ENCODE measurements at regions not wholly inside any gene's neighbourhood (a gene's known extent, or its start where the extent isn't known, plus 50 kb on each side); places are given as distances from the start of the nearest gene placed in this dataset.

DNA sequence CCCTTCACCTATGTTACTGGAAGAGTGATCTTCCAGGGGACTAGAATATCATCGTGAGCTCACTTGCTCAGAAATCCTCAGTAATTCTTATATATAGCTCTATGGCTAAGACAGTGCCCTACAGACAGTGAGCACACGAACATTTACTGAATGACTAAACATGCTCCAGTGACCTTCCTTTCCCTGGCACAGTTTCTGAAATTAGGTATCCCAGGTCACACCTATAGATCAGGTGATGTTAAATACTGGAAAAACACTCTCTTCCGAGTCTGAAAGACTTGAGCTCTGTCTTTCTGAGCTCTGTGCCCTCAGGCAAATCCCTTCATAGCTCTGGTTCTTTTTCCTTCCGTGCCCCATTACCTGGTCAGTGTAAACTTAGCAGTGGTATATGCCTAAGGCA, 239.4 kb upstream of the LRIG1 start:
- Histone ChIP-seq H3K4me1 (ENCODE audit: insufficient read depth, low read length, poor library complexity, severe bottlenecking) (no peaks in the 10 kb centered on the region), H3K9me3 (ENCODE audit: low read depth, low read length, poor library complexity, severe bottlenecking) (no peaks in the 10 kb centered on the region), H3K36me3 (ENCODE audit: insufficient read depth, low read length, poor library complexity, severe bottlenecking) (no peaks in the 10 kb centered on the region), H3K27me3 (replicated peaks; ENCODE audit: insufficient read depth, low read depth, low read length, poor library complexity) (no peaks in the 10 kb centered on the region), H3K4me3 (ENCODE audit: low read depth, low read length, poor library complexity, severe bottlenecking) (no peak overlapping the region), H3K27ac (ENCODE audit: low read depth, low read length, poor library complexity, severe bottlenecking) (no peak overlapping the region)
- BruUV-seq (replicated peaks): no TSS peak
- TF ChIP-seq EZH2 (IDR thresholded peaks at IDR 0.05; ENCODE audit: borderline replicate concordance, low read depth, low read length, poor library complexity, severe bottlenecking): no peak
- DNase-seq (ENCODE audit: low spot score): no peak
- POLR2A ChIA-PET (ENCODE audit: low non-redundant PET): no interaction called here
- intact Hi-C loops (cut with micrococcal nuclease; ENCODE audit: unreplicated experiment): no loop called here
- CTCF ChIA-PET: no interaction called here

DNA sequence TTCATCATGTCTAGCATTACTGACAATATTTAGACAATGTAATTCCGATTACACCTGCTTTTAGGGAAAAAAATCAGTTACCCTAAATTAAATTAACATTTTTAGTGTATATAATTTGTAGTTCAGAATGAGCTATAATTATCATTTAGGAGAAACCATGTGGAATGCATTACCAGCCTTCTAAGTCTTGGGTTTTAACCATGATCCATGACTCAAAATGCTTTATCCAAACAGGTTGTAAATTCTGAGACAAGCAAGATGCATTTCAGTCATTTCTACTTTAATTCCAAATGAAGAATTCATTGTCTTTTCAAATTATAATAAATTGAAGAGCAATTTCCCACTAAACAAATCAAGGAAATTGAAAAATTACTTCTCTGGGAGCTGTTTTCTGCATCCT, 243.7 kb upstream of the LRIG1 start:
- no TSS peak for BruUV-seq (replicated peaks)
- TF ChIP-seq, protein P1, sequence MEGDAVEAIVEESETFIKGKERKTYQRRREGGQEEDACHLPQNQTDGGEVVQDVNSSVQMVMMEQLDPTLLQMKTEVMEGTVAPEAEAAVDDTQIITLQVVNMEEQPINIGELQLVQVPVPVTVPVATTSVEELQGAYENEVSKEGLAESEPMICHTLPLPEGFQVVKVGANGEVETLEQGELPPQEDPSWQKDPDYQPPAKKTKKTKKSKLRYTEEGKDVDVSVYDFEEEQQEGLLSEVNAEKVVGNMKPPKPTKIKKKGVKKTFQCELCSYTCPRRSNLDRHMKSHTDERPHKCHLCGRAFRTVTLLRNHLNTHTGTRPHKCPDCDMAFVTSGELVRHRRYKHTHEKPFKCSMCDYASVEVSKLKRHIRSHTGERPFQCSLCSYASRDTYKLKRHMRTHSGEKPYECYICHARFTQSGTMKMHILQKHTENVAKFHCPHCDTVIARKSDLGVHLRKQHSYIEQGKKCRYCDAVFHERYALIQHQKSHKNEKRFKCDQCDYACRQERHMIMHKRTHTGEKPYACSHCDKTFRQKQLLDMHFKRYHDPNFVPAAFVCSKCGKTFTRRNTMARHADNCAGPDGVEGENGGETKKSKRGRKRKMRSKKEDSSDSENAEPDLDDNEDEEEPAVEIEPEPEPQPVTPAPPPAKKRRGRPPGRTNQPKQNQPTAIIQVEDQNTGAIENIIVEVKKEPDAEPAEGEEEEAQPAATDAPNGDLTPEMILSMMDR (conservative IDR thresholded peaks at IDR 0.05; ENCODE audit: low read depth, low read length): no peak
- no peak for TF ChIP-seq EZH2 (IDR thresholded peaks at IDR 0.05; ENCODE audit: borderline replicate concordance, low read depth, low read length, poor library complexity, severe bottlenecking)
- no peak overlapping the region for H3K4me3 ChIP-seq (ENCODE audit: low read depth, low read length, poor library complexity, severe bottlenecking)
- H3K36me3 ChIP-seq (ENCODE audit: insufficient read depth, low read length, poor library complexity, severe bottlenecking): no peaks in the 10 kb centered on the region
- no peak for DNase-seq (ENCODE audit: low spot score)
- ChIA-PET CTCF (no interaction called here), POLR2A (ENCODE audit: low non-redundant PET) (interaction anchor here (0.6 kb wide), 1 partner anchor 29 kb away, joined by 3 read pairs; no protein-coding TSS in a partner anchor)
- H3K27me3 ChIP-seq (replicated peaks; ENCODE audit: insufficient read depth, low read depth, low read length, poor library complexity): no peaks in the 10 kb centered on the region
- intact Hi-C loops (cut with micrococcal nuclease; ENCODE audit: unreplicated experiment): no loop called here
- no peak overlapping the region for H3K27ac ChIP-seq (ENCODE audit: low read depth, low read length, poor library complexity, severe bottlenecking)
- H3K9me3 ChIP-seq (ENCODE audit: low read depth, low read length, poor library complexity, severe bottlenecking): no peaks in the 10 kb centered on the region
- H3K4me1 ChIP-seq (ENCODE audit: insufficient read depth, low read length, poor library complexity, severe bottlenecking): no peaks in the 10 kb centered on the region

DNA sequence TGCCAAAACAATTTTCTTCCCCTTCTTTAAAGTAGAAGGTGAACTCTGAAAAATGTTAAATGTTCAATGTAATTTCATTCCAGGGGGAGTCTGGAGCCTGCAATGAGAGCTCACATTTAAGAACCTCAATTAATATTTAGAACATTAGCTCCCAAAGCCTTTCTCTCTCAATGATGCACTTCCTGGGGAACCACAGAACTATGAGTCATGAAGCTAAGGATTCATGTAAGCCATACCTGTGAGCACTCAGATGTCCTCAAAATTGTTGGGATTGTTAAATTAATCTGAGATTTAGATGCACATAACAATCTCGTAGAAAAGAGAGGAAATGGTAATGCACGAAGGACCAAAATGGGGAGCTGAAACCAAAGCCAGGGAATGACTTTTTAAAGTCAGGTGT, 244.2 kb upstream of the LRIG1 start:
- TF ChIP-seq EZH2 (IDR thresholded peaks at IDR 0.05; ENCODE audit: borderline replicate concordance, low read depth, low read length, poor library complexity, severe bottlenecking): no peak
- TF ChIP-seq, protein P1 (conservative IDR thresholded peaks at IDR 0.05; ENCODE audit: low read depth, low read length): no peak
- Histone ChIP-seq H3K36me3 (ENCODE audit: insufficient read depth, low read length, poor library complexity, severe bottlenecking) (no peaks in the 10 kb centered on the region), H3K27ac (ENCODE audit: low read depth, low read length, poor library complexity, severe bottlenecking) (no peak overlapping the region), H3K9me3 (ENCODE audit: low read depth, low read length, poor library complexity, severe bottlenecking) (no peaks in the 10 kb centered on the region), H3K4me3 (ENCODE audit: low read depth, low read length, poor library complexity, severe bottlenecking) (no peak overlapping the region), H3K4me1 (ENCODE audit: insufficient read depth, low read length, poor library complexity, severe bottlenecking) (no peaks in the 10 kb centered on the region), H3K27me3 (replicated peaks; ENCODE audit: insufficient read depth, low read depth, low read length, poor library complexity) (no peaks in the 10 kb centered on the region)
- intact Hi-C loops (cut with micrococcal nuclease; ENCODE audit: unreplicated experiment): no loop called here
- CTCF ChIA-PET: no interaction called here
- DNase-seq (ENCODE audit: low spot score): no peak
- BruUV-seq (replicated peaks): no TSS peak
- POLR2A ChIA-PET (ENCODE audit: low non-redundant PET): interaction anchor here (0.6 kb wide), 1 partner anchor 29 kb away, joined by 3 read pairs; no protein-coding TSS in a partner anchor

DNA sequence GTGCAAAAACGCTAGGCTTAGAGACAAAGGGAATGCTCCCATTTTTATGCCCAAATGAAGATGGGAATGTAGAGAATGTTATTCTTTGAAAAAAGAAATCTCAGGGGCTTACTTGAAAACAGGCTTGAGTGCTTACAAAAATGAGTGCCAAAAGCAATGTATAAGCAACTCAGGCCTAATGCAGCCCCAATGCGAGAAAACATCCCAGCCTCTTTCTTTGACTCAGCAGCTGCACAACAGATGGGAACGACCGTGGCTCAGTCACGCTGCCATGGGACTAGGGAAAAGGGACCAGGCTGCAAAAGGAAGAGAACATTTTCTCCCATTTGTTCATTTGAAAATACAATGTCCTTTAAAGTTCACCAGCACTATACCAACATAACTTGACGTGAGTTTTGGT, 246.4 kb upstream of the LRIG1 start:
- no peaks in the 10 kb centered on the region for H3K4me1 ChIP-seq (ENCODE audit: insufficient read depth, low read length, poor library complexity, severe bottlenecking)
- no peak overlapping the region for H3K4me3 ChIP-seq (ENCODE audit: low read depth, low read length, poor library complexity, severe bottlenecking)
- intact Hi-C loops (cut with micrococcal nuclease; ENCODE audit: unreplicated experiment): no loop called here
- CTCF ChIA-PET: no interaction called here
- BruUV-seq (replicated peaks): no TSS peak
- POLR2A ChIA-PET (ENCODE audit: low non-redundant PET): no interaction called here
- H3K36me3 ChIP-seq (ENCODE audit: insufficient read depth, low read length, poor library complexity, severe bottlenecking): no peaks in the 10 kb centered on the region
- DNase-seq (ENCODE audit: low spot score): no peak
- H3K9me3 ChIP-seq (ENCODE audit: low read depth, low read length, poor library complexity, severe bottlenecking): no peaks in the 10 kb centered on the region
- H3K27me3 ChIP-seq (replicated peaks; ENCODE audit: insufficient read depth, low read depth, low read length, poor library complexity): no peaks in the 10 kb centered on the region
- TF ChIP-seq, protein P1 (conservative IDR thresholded peaks at IDR 0.05; ENCODE audit: low read depth, low read length): no peak
- no peak for TF ChIP-seq EZH2 (IDR thresholded peaks at IDR 0.05; ENCODE audit: borderline replicate concordance, low read depth, low read length, poor library complexity, severe bottlenecking)
- no peak overlapping the region for H3K27ac ChIP-seq (ENCODE audit: low read depth, low read length, poor library complexity, severe bottlenecking)
